Heart left ventricle (tissue), 16 donors: ENCODE measurements at regions not wholly inside any gene's neighbourhood (a gene's known extent, or its start where the extent isn't known, plus 50 kb on each side); places are given as distances from the start of the nearest gene placed in this dataset.

Experiments used
- ATAC-seq, 4 donors: fragments of 200-7000 bp; cut with Tn5 transposase; one replicate each; pipeline ENCODE4 v1.9.1; 2020 to 2022; ENCODE audit warnings: moderate library complexity in 4 of 4, mild to moderate bottlenecking in 3 of 4, moderate number of reproducible peaks in 1 of 4
- DNase-seq, 5 donors: peaks; one replicate each; pipeline ENCODE4 v3.0.0-alpha.2; 2020
- H3K27ac ChIP-seq, 12 donors: fragments of 200-600 bp; sonication (generic) in 4 of 12; one replicate each; pipeline versions ENCODE4 v1.5.0 to v1.8.0; 2016 to 2022; ENCODE audit warnings: mild to moderate bottlenecking in 2 of 12
- H3K27me3 ChIP-seq, 9 donors: fragments of 200-600 bp; sonication (generic) in 2 of 9; one replicate each; pipeline versions ENCODE4 v1.5.1 to v1.8.0; 2016 to 2022; ENCODE audit warnings: mild to moderate bottlenecking in 3 of 9
- H3K36me3 ChIP-seq, 9 donors: fragments of 200-600 bp; sonication (generic) in 2 of 9; one replicate each; pipeline versions ENCODE4 v1.5.0 to v1.8.0; 2018 to 2022; ENCODE audit warnings: mild to moderate bottlenecking in 2 of 9
- H3K4me1 ChIP-seq, 12 donors: fragments of 200-600 bp; sonication (generic) in 4 of 12; one replicate each; pipeline versions ENCODE4 v1.5.0 to v1.8.0; 2016 to 2022; ENCODE audit warnings: mild to moderate bottlenecking in 3 of 12
- H3K4me3 ChIP-seq, 12 donors: fragments of 200-600 bp; sonication (generic) in 4 of 12; one replicate each; pipeline versions ENCODE4 v1.5.0 to v1.8.0; 2017 to 2022; ENCODE audit warnings: mild to moderate bottlenecking in 9 of 12, moderate library complexity in 4 of 12
- H3K9me3 ChIP-seq, 12 donors: fragments of 200-600 bp; sonication (generic) in 4 of 12; one replicate each; pipeline versions ENCODE4 v1.5.0 to v1.8.0; 2016 to 2022; ENCODE audit warnings: mild to moderate bottlenecking in 1 of 12
- CTCF ChIP-seq, 12 donors: fragments of 200-600 bp; sonication (generic) in 4 of 12; IDR thresholded peaks; one replicate each; pipeline versions ENCODE4 v1.5.0 to v1.8.0; 2018 to 2022; ENCODE audit warnings: antibody characterized with exemption in 12 of 12, mild to moderate bottlenecking in 5 of 12
- POLR2A ChIP-seq, 2 donors: fragments of 450-650 bp; IDR thresholded peaks; one replicate each; pipeline ENCODE4 v1.6.1; 2017; ENCODE audit warnings: antibody characterized with exemption in 2 of 2, mild to moderate bottlenecking in 2 of 2, moderate library complexity in 2 of 2
- WGBS, 4 donors: extraction: QIAGEN DNeasy Blood & Tissue Kit in 2 of 4; methylation state at CpG; one replicate each; pipeline versions ENCODE4 v1.1.5 to v1.1.7; 2013 to 2018; 5-methylcytosine and 5-hydroxymethylcytosine counted together
- intact Hi-C, 10 donors: fragments of 100-400 bp; cut with DNase I; formaldehyde crosslinking; loops; one replicate each; pipeline versions ENCODE4 v1.11.1 to v1.14.2; 2022
- donor health status: ischemic (EF 13 %, LVEDD 7.1; RV severe dilation, severe dysfunction).
- donor health status: healthy with polysubstance abuse.
- donor health status: DM: no; HTN: yes; CAD: no.
- donor health status: DM: no; HTN: no; CAD: no.
- donor health status: ischemic (EF 25% LVEDD 6.9; RV normal size, moderate dysfunction).
- donor health status: ischemic (EF 25% LVEDD 5.7; RV mildly dilated, moderate dysfunction).
- donor health status: healthy.
- donor health status: DM: yes; HTN: yes; CAD: no.
- donor health status: ischemic (EF 35%, LVEDD 5.7; RV mildly dilated, moderate dysfunction).
- donor health status: nonischemic (EF 11% LVEDD 7.7; RV severe dilation, severe dysfunction).
- donor health status: DM: yes; HTN: yes; CAD: no.
- donor health status: PGD.
- donor health status: ischemic (EF 29% LVEDD 5.4; RV normal size, mild dysfunction).
- donor health status: nonischemic (EF 23%, LVEDD 6.1; RV moderate dilation, normal function).

- H3K9me3 ChIP-seq: no peaks in the 10 kb centered on the region
- H3K36me3 ChIP-seq: no peaks in the 10 kb centered on the region
- WGBS, 4 donors: 74 to 79% (median 78%) methylated on average over 4 of the region's 4 CpGs
- ATAC-seq: no peak
- TF ChIP-seq CTCF (IDR thresholded peaks at IDR 0.05) (no peak), POLR2A (IDR thresholded peaks at IDR 0.05) (no peak)
- peaks cover 0 to 51% (median 4%) of the 10 kb centered on the region in 9 donors for H3K27me3 ChIP-seq
- peaks cover 0 to 4% (median 0%) of the 10 kb centered on the region in 12 donors for H3K4me1 ChIP-seq
- DNase-seq: no peak
- no peak overlapping the region for H3K27ac ChIP-seq
- H3K4me3 ChIP-seq: no peak overlapping the region
- intact Hi-C loops: no loop called here
These were observed 65.3 kb downstream of the PRR18 start for GRCh38 chr6:166242888-166243287.

GRCh38 chr6:166241974-166242373 lies 66.2 kb downstream of the PRR18 start:
- 64 to 82% (median 78%) methylated on average over 6 of the region's 6 CpGs for WGBS, 4 donors
- Histone ChIP-seq H3K4me3 (no peak overlapping the region), H3K27me3 (peaks cover 0 to 60% (median 4%) of the 10 kb centered on the region in 9 donors), H3K36me3 (no peaks in the 10 kb centered on the region), H3K27ac (no peak overlapping the region), H3K9me3 (no peaks in the 10 kb centered on the region), H3K4me1 (peaks cover 0 to 4% (median 0%) of the 10 kb centered on the region in 12 donors)
- TF ChIP-seq POLR2A (IDR thresholded peaks at IDR 0.05) (no peak), CTCF (IDR thresholded peaks at IDR 0.05) (no peak)
- intact Hi-C loops: no loop called here
- DNase-seq (no peak), ATAC-seq (no peak)

- H3K36me3 ChIP-seq: no peaks in the 10 kb centered on the region
These were observed 67.3 kb downstream of the PRR18 start for GRCh38 chr6:166240889-166241288.

GRCh38 chr6:166237617-166238016 lies 70.0 kb upstream of the TBXT start:
- no peaks in the 10 kb centered on the region for H3K36me3 ChIP-seq
- H3K27me3 ChIP-seq: peaks cover 0 to 68% (median 6%) of the 10 kb centered on the region in 9 donors
- intact Hi-C loops: no loop called here
- no peak for TF ChIP-seq POLR2A (IDR thresholded peaks at IDR 0.05)
- H3K4me1 ChIP-seq: peaks cover 0 to 6% (median 0%) of the 10 kb centered on the region in 12 donors
- H3K27ac ChIP-seq: no peak overlapping the region
- ATAC-seq (no peak), DNase-seq (no peak)
- no peak overlapping the region for H3K4me3 ChIP-seq
- 68 to 81% (median 76%) methylated on average over 5 of the region's 5 CpGs for WGBS, 4 donors
- H3K9me3 ChIP-seq: no peaks in the 10 kb centered on the region

More at GRCh38 chr6:166240889-166241288, 67.3 kb downstream of the PRR18 start:
- DNase-seq: no peak
- Histone ChIP-seq H3K27ac (no peak overlapping the region), H3K27me3 (peaks cover 0 to 71% (median 4%) of the 10 kb centered on the region in 9 donors), H3K4me3 (no peak overlapping the region), H3K9me3 (no peaks in the 10 kb centered on the region), H3K4me1 (peaks cover 0 to 4% (median 0%) of the 10 kb centered on the region in 12 donors)
- TF ChIP-seq CTCF (IDR thresholded peaks at IDR 0.05) (no peak), POLR2A (IDR thresholded peaks at IDR 0.05) (no peak)
- intact Hi-C loops: no loop called here
- ATAC-seq: no peak
- 46 to 60% (median 52%) methylated on average over 11 of the region's 11 CpGs for WGBS, 4 donors

GRCh38 chr6:166236596-166236995 lies 68.9 kb upstream of the TBXT start:
- no peaks in the 10 kb centered on the region for H3K9me3 ChIP-seq
- intact Hi-C loops: no loop called here
- H3K27me3 ChIP-seq: peaks cover 0 to 62% (median 5%) of the 10 kb centered on the region in 9 donors
- ATAC-seq (peak in 1 of 4 donors; percentile 18), DNase-seq (no peak)
- H3K36me3 ChIP-seq: no peaks in the 10 kb centered on the region
- TF ChIP-seq POLR2A (IDR thresholded peaks at IDR 0.05): no peak
- no peak for TF ChIP-seq CTCF (IDR thresholded peaks at IDR 0.05)
- H3K4me3 ChIP-seq: no peak overlapping the region
- WGBS, 4 donors: 74 to 82% (median 79%) methylated on average over 13 of the region's 13 CpGs
- H3K27ac ChIP-seq: no peak overlapping the region
- H3K4me1 ChIP-seq: peaks cover 0 to 6% (median 0%) of the 10 kb centered on the region in 12 donors
